IPS-18c (cell line): ENCODE measurements at regions not wholly inside any gene's neighbourhood (a gene's known extent, or its start where the extent isn't known, plus 50 kb on each side); places are given as distances from the start of the nearest gene placed in this dataset.
"Not testable (repeated sequence)": the region's sequence is repeated elsewhere in the genome, so short reads cannot be mapped to it uniquely, and the experiment has no call there.

Experiments
- H3K4me3 ChIP-seq: 2 replicates; pipeline ENCODE4 v1.7.0; 2013; ENCODE audit warnings: low read depth, mild to moderate bottlenecking, low read length, moderate library complexity; ENCODE audit not compliant: insufficient read depth
- H3K9me3 ChIP-seq: one replicate; pipeline ENCODE4 v1.6.1; 2013; ENCODE audit warnings: mild to moderate bottlenecking, low read length, moderate library complexity; ENCODE audit not compliant: control insufficient read depth, insufficient read depth

DNA sequence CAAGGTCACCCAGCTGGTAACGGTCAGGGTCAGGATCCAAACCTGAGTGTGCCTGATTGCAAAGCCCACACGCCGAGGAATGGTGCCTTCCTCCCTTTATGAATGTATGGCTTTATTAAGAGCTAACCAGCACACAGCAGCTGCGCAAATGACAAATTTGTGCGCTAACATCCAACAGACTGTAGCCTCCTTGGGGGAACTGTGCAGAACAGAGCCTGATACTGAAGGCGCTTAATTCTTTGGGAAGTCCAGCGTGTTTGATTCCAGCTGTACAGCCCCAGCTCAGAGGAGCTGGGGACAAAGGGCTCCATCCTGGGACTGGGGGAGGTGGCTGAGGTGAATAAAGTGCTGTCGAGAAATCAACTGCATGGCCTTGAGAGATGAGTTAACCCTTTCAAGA lies 75.7 kb upstream of the JARID2 start:
- Histone ChIP-seq H3K9me3 (no peaks in the 10 kb centered on the region), H3K4me3 (no peak overlapping the region)

DNA sequence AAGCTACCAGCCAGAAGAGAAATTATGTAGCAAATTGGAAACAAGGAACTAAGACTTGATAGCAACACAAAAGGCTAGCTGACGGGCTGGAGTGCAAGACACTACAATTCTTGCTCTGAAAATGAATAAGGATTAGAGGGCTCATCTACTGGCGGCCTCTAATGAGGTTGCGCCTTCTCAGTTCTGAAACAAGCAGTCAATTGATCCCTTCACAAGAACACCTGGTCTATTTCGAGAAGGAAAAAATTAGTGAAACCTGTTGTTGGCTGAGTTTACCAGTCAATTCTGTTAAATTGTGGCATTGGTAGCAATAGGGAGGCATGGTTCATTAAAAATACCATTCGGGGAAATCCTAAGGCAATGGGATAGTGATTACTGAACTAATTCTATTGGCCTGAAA lies 74.8 kb upstream of the JARID2 start:
- no peak overlapping the region for H3K4me3 ChIP-seq

DNA sequence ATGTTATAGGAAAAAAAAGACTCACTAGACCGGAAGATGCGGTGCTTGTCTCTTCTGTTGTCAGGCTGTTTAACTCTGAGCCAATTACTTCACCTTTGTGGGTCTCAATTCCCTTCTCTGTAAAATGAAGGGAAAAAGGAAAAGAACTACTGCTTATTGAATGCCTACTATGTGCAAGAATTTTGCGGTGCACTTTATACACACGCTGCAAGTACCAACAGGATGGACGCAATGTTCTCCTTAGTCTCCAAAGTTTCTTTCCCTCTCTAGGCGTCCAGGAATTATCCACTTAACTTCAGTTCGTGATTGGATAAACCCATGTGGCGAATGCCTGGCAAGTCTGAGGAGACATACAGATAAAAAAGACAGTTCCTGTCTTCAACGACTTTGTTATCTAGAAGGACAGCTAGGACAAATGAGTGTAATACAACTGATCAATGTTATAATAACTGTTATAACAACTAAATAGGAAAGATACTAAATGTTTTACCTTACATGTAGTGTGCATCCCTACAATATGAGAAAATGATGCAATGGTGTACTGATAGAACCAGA lies 69.0 kb upstream of the JARID2 start:
- no peak overlapping the region for H3K4me3 ChIP-seq
- H3K9me3 ChIP-seq = no peaks in the 10 kb centered on the region

More for the DNA sequence above, 74.8 kb upstream of the JARID2 start:
- H3K9me3 ChIP-seq = no peaks in the 10 kb centered on the region

DNA sequence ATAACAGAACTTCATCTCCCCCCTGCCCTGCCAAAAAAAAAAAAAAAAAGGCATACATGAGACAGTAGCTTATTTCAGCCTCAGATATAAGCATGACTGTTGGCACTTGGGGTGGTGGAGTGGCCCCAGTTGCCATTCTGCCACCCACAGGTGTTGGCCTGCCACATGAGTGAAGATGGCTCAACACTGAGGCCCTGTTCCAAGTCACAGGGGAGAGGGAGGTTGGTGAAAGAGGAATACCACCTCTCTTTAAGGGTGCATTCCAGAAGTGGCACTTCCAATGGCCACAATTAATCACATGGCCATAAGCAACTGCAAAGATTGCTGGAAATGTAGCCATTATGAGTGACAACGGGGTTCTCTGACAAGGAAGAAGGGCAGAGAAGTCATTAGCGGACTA lies 61.9 kb upstream of the JARID2 start:
- Histone ChIP-seq H3K4me3 (no peak overlapping the region), H3K9me3 (no peaks in the 10 kb centered on the region)

DNA sequence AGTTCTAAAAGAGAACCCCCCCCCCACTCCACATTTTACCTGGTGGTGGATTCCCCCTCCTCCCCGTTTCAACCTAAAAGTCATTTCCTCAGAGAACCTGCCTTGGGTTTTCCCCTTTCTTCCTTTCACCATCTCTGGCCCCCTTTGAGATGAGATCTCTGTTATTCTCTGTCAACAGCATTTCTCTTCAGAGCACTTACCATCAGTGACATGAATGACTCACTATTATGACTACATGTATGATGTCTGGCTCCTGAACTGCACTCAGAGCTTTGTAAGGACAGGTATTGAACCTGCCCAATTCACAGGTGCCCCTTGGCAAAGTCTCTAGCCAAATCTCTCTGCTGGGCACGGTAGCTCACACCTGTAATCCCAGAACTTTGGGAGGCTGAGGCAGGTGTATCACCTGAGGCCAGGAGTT lies 61.4 kb upstream of the JARID2 start:
- Histone ChIP-seq H3K9me3 (no peaks in the 10 kb centered on the region), H3K4me3 (no peak overlapping the region)

DNA sequence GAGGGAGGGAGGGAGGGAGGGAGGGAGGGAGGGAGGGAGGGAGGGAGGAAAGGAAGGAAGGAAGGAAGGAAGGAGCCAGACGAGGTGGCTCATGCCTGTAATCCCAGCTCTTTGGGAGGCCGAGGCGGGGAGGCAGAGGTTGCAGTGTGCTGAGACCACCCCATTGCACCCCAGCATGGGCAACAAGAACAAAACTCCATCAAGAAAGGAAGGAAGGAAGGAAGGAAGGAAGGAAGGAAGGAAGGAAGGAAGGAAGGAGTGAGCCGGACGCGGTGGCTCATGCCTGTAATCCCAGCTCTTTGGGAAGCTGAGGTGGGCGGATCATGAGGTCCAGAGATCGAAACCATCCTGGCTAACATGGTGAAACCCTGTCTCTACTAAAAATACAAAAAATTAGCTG lies 60.8 kb upstream of the JARID2 start:
- not testable (repeated sequence) for H3K9me3 ChIP-seq, H3K4me3 ChIP-seq

DNA sequence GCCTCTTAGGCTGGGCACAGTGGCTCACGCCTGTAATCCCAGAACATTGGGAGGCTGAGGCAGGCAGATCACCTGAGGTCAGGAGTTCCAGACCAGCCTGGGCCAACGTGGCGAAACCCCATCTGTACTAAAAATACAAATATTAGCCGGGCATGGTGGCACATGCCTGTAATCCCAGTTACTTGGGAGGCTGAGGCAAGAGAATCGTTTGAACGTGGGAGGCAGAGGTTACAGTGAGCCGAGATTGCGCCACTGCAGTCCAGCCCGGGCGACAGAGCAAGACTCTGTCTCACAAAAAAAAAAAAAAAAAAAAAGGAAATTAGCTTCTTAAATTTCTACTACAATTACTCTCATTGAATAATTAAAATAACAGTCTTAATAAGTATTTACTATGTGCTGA lies 52.4 kb upstream of the JARID2 start:
- not testable (repeated sequence) for H3K9me3 ChIP-seq, H3K4me3 ChIP-seq

DNA sequence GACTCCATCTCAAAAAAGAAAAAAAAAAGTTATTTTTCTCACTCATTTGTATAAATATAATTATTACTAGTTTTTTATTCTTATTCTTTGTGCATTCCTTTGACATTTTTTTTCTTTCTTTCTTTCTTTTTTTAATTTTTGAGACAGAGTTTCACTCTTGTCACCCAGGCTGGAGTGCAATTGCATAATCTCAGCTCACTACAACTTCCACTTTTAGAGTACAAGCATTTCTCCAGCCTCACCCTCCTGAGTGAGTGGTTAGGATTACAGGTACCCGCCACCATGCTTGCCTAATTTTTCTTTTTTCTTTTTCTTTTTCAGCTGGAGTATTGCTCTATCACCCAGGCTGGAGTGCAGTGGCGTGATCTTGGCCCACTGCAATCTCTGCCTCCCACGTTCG lies 51.4 kb upstream of the JARID2 start:
- H3K9me3 ChIP-seq = no peaks in the 10 kb centered on the region
- no peak overlapping the region for H3K4me3 ChIP-seq
